BLaER1 (cell line): ENCODE measurements at regions not wholly inside any gene's neighbourhood (a gene's known extent, or its start where the extent isn't known, plus 50 kb on each side); places are given as distances from the start of the nearest gene placed in this dataset.

Experiments used
- H3K27ac ChIP-seq: shearing (Covaris generic); formaldehyde crosslinking; 2 replicates; pipeline ENCODE4 v1.8.1; 2022
- H3K27me3 ChIP-seq: shearing (Covaris generic); formaldehyde crosslinking; 2 replicates; pipeline ENCODE4 v1.8.1; 2022
- H3K36me3 ChIP-seq: shearing (Covaris generic); formaldehyde crosslinking; 2 replicates; pipeline ENCODE4 v1.8.1; 2022
- H3K4me1 ChIP-seq: shearing (Covaris generic); formaldehyde crosslinking; 2 replicates; pipeline ENCODE4 v1.8.1; 2022
- H3K4me2 ChIP-seq: shearing (Covaris generic); formaldehyde crosslinking; 2 replicates; pipeline ENCODE4 v1.8.1; 2022
- H3K4me3 ChIP-seq: shearing (Covaris generic); formaldehyde crosslinking; 2 replicates; pipeline ENCODE4 v1.8.1; 2022
- H3K9ac ChIP-seq: shearing (Covaris generic); formaldehyde crosslinking; 2 replicates; pipeline ENCODE4 v1.8.1; 2022
- H3K9me3 ChIP-seq: shearing (Covaris generic); formaldehyde crosslinking; 2 replicates; pipeline ENCODE4 v1.8.1; 2022
- H4K20me1 ChIP-seq: shearing (Covaris generic); formaldehyde crosslinking; 2 replicates; pipeline ENCODE4 v1.8.1; 2022
- Cebpa-rat ChIP-seq: shearing (Covaris generic); IDR thresholded peaks from 2 replicates; pipeline ENCODE4 v1.8.1; 2022

GRCh38 chr12:23217158-23217557 lies 592.2 kb downstream of the ETNK1 start:
- TF ChIP-seq Cebpa-rat: no peak
- no peaks in the 10 kb centered on the region for H4K20me1 ChIP-seq
- H3K27ac ChIP-seq: no peak overlapping the region
- no peaks in the 10 kb centered on the region for H3K36me3 ChIP-seq
- H3K9me3 ChIP-seq: peaks cover 31% of the 10 kb centered on the region
- H3K4me3 ChIP-seq: no peak overlapping the region
- peaks cover 12% of the 10 kb centered on the region for H3K4me1 ChIP-seq
- no peak overlapping the region for H3K4me2 ChIP-seq
- no peak overlapping the region for H3K9ac ChIP-seq
- H3K27me3 ChIP-seq: no peaks in the 10 kb centered on the region

GRCh38 chr12:23217667-23218066 lies 592.7 kb downstream of the ETNK1 start:
- H3K4me3 ChIP-seq: no peak overlapping the region
- H3K27me3 ChIP-seq: no peaks in the 10 kb centered on the region
- no peaks in the 10 kb centered on the region for H3K36me3 ChIP-seq
- peaks cover 17% of the 10 kb centered on the region for H3K4me1 ChIP-seq
- peaks cover 31% of the 10 kb centered on the region for H3K9me3 ChIP-seq
- no peak overlapping the region for H3K4me2 ChIP-seq
- no peak overlapping the region for H3K27ac ChIP-seq
- no peak overlapping the region for H3K9ac ChIP-seq
- H4K20me1 ChIP-seq: no peaks in the 10 kb centered on the region
- no peak for TF ChIP-seq Cebpa-rat

GRCh38 chr12:23221066-23221465 lies 596.1 kb downstream of the ETNK1 start:
- Histone ChIP-seq H3K4me3 (no peak overlapping the region), H3K36me3 (no peaks in the 10 kb centered on the region), H3K9me3 (peaks cover 4% of the 10 kb centered on the region), H3K4me1 (peaks cover 27% of the 10 kb centered on the region), H3K4me2 (no peak overlapping the region), H3K27ac (no peak overlapping the region), H4K20me1 (no peaks in the 10 kb centered on the region), H3K9ac (no peak overlapping the region), H3K27me3 (no peaks in the 10 kb centered on the region)
- no peak for TF ChIP-seq Cebpa-rat

GRCh38 chr12:23221926-23222325 lies 597.0 kb downstream of the ETNK1 start:
- no peaks in the 10 kb centered on the region for H3K9me3 ChIP-seq
- H3K4me1 ChIP-seq: peaks cover 27% of the 10 kb centered on the region
- H3K4me2 ChIP-seq: peak overlapping the region; percentile 38
- no peak overlapping the region for H3K9ac ChIP-seq
- no peaks in the 10 kb centered on the region for H3K36me3 ChIP-seq
- no peaks in the 10 kb centered on the region for H4K20me1 ChIP-seq
- no peak overlapping the region for H3K27ac ChIP-seq
- no peaks in the 10 kb centered on the region for H3K27me3 ChIP-seq
- no peak overlapping the region for H3K4me3 ChIP-seq
- TF ChIP-seq Cebpa-rat: no peak

- peak overlapping the region; percentile 57 for H3K4me2 ChIP-seq
- no peak overlapping the region for H3K27ac ChIP-seq
Measured at GRCh38 chr12:23222801-23223200, 597.8 kb downstream of the ETNK1 start.

GRCh38 chr12:23228101-23228500 lies 603.1 kb downstream of the ETNK1 start:
- Histone ChIP-seq H4K20me1 (no peaks in the 10 kb centered on the region), H3K9ac (no peak overlapping the region), H3K4me3 (no peak overlapping the region), H3K4me2 (no peak overlapping the region; the same call in 1 of the 2 replicates), H3K36me3 (no peaks in the 10 kb centered on the region), H3K27me3 (no peaks in the 10 kb centered on the region), H3K9me3 (no peaks in the 10 kb centered on the region), H3K4me1 (peaks cover 12% of the 10 kb centered on the region), H3K27ac (no peak overlapping the region)
- TF ChIP-seq Cebpa-rat: no peak

More at GRCh38 chr12:23222801-23223200, 597.8 kb downstream of the ETNK1 start:
- H3K9me3 ChIP-seq: no peaks in the 10 kb centered on the region
- H3K4me3 ChIP-seq: no peak overlapping the region
- H3K9ac ChIP-seq: no peak overlapping the region
- H3K4me1 ChIP-seq: peaks cover 27% of the 10 kb centered on the region
- no peaks in the 10 kb centered on the region for H4K20me1 ChIP-seq
- no peaks in the 10 kb centered on the region for H3K27me3 ChIP-seq
- H3K36me3 ChIP-seq: no peaks in the 10 kb centered on the region
- no peak for TF ChIP-seq Cebpa-rat

- Histone ChIP-seq H4K20me1 (no peaks in the 10 kb centered on the region), H3K9me3 (no peaks in the 10 kb centered on the region), H3K4me2 (no peak overlapping the region), H3K27ac (no peak overlapping the region), H3K4me1 (peaks cover 6% of the 10 kb centered on the region; the same call in 1 of the 2 replicates), H3K36me3 (no peaks in the 10 kb centered on the region), H3K9ac (no peak overlapping the region), H3K4me3 (no peak overlapping the region), H3K27me3 (no peaks in the 10 kb centered on the region)
- TF ChIP-seq Cebpa-rat: no peak
Measured at GRCh38 chr12:23230899-23231298, 605.9 kb downstream of the ETNK1 start.

- no peaks in the 10 kb centered on the region for H3K36me3 ChIP-seq
- no peak overlapping the region for H3K27ac ChIP-seq
- H3K27me3 ChIP-seq: no peaks in the 10 kb centered on the region
- H3K4me2 ChIP-seq: no peak overlapping the region
- H3K4me3 ChIP-seq: no peak overlapping the region
- no peaks in the 10 kb centered on the region for H3K4me1 ChIP-seq
- H4K20me1 ChIP-seq: no peaks in the 10 kb centered on the region
- no peaks in the 10 kb centered on the region for H3K9me3 ChIP-seq
- no peak for TF ChIP-seq Cebpa-rat
- no peak overlapping the region for H3K9ac ChIP-seq
Measured at GRCh38 chr12:23236066-23236780, 611.3 kb downstream of the ETNK1 start.

- H4K20me1 ChIP-seq: no peaks in the 10 kb centered on the region
- H3K4me2 ChIP-seq: no peak overlapping the region
- no peaks in the 10 kb centered on the region for H3K4me1 ChIP-seq
- H3K4me3 ChIP-seq: no peak overlapping the region
- no peaks in the 10 kb centered on the region for H3K27me3 ChIP-seq
- H3K9me3 ChIP-seq: no peaks in the 10 kb centered on the region
- TF ChIP-seq Cebpa-rat: no peak
- no peaks in the 10 kb centered on the region for H3K36me3 ChIP-seq
- H3K27ac ChIP-seq: no peak overlapping the region
- H3K9ac ChIP-seq: no peak overlapping the region
Measured at GRCh38 chr12:23236811-23237210, 611.8 kb downstream of the ETNK1 start.

GRCh38 chr12:23238190-23238589 lies 613.2 kb downstream of the ETNK1 start:
- no peak overlapping the region for H3K27ac ChIP-seq
- no peaks in the 10 kb centered on the region for H3K9me3 ChIP-seq
- no peaks in the 10 kb centered on the region for H3K36me3 ChIP-seq
- H3K27me3 ChIP-seq: no peaks in the 10 kb centered on the region
- no peaks in the 10 kb centered on the region for H3K4me1 ChIP-seq
- no peaks in the 10 kb centered on the region for H4K20me1 ChIP-seq
- no peak overlapping the region for H3K4me2 ChIP-seq
- H3K9ac ChIP-seq: no peak overlapping the region
- no peak overlapping the region for H3K4me3 ChIP-seq
- TF ChIP-seq Cebpa-rat: no peak
